ENCODE measurements at regions not wholly inside any gene's neighbourhood (a gene's known extent, or its start where the extent isn't known, plus 50 kb on each side); places are given as distances from the start of the nearest gene placed in this dataset.

DNA sequence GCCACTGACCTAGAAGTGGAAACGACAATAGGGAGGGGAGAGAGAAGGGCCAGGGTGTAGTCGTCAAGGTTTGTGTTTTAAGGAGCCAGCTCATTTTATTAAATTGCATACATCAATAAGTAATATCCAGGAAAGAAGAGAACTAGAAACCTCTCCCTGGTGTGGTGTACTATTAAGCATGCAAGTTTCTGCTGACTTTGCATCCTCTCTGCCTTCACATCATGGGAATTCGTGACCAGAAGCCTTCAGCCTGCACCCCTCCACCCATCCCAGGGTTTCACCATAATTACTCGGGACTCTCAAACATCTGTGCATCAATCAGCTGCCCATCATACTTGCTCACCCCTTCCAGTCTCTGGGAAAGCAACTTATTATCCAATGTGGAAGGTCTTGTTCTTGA lies 70.9 kb upstream of the UBE3A start:
- intact Hi-C loops (cut with micrococcal nuclease; ENCODE audit: unreplicated experiment), result loop anchor here (2.0 kb wide), 1 partner anchor 1355 kb away; no protein-coding TSS in a partner anchor

DNA sequence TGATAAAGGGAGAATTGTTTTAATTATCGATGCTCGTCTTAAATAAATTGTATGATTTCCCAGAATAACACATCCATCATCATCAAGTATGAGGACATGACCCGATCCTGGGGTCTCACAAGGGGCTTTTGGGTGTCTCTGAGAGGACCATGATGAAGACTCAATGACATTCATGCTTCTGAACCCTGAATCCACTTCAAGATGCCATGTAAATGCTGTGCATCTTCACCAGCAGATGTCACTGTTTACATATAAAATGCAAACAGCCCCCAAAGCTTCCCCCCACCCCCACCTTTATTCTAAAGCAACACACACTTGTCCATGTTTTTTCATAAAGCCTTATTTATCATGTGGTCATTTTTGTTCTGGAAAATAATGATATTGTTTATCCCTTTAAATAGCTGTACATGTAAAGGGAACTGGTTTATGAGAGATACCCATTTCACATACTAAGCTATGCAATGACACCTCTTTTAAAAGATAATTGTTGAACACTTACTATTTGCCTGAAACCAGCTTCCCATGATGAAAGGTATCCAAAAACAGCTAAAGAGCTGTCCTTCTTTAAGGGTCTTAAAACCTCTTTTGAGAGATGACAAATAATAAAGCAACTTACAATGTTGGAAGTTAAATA lies 69.7 kb upstream of the UBE3A start:
- ChIA-PET CTCF (interaction anchor here (0.6 kb wide), 3 partner anchors 181 to 473 kb away, joined by 4 to 9 read pairs (median 7); no protein-coding TSS in a partner anchor), POLR2A (ENCODE audit: low non-redundant PET) (no interaction called here)
- TF ChIP-seq, protein P1, sequence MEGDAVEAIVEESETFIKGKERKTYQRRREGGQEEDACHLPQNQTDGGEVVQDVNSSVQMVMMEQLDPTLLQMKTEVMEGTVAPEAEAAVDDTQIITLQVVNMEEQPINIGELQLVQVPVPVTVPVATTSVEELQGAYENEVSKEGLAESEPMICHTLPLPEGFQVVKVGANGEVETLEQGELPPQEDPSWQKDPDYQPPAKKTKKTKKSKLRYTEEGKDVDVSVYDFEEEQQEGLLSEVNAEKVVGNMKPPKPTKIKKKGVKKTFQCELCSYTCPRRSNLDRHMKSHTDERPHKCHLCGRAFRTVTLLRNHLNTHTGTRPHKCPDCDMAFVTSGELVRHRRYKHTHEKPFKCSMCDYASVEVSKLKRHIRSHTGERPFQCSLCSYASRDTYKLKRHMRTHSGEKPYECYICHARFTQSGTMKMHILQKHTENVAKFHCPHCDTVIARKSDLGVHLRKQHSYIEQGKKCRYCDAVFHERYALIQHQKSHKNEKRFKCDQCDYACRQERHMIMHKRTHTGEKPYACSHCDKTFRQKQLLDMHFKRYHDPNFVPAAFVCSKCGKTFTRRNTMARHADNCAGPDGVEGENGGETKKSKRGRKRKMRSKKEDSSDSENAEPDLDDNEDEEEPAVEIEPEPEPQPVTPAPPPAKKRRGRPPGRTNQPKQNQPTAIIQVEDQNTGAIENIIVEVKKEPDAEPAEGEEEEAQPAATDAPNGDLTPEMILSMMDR (conservative IDR thresholded peaks at IDR 0.05; ENCODE audit: low read depth, low read length), result peak; percentile 57
- no peak for TF ChIP-seq EZH2 (IDR thresholded peaks at IDR 0.05; ENCODE audit: borderline replicate concordance, low read depth, low read length, poor library complexity, severe bottlenecking)
- H3K36me3 ChIP-seq (ENCODE audit: insufficient read depth, low read length, poor library complexity, severe bottlenecking), result no peaks in the 10 kb centered on the region
- no peak overlapping the region for H3K27ac ChIP-seq (ENCODE audit: low read depth, low read length, poor library complexity, severe bottlenecking)
- H3K9me3 ChIP-seq (ENCODE audit: low read depth, low read length, poor library complexity, severe bottlenecking), result peaks cover 5% of the 10 kb centered on the region
- DNase-seq (ENCODE audit: low spot score), result peak; percentile 27
- H3K4me1 ChIP-seq (ENCODE audit: insufficient read depth, low read length, poor library complexity, severe bottlenecking), result no peaks in the 10 kb centered on the region
- intact Hi-C loops (cut with micrococcal nuclease; ENCODE audit: unreplicated experiment), result loop anchor here (2.0 kb wide), 1 partner anchor 1356 kb away; no protein-coding TSS in a partner anchor
- H3K27me3 ChIP-seq (replicated peaks; ENCODE audit: insufficient read depth, low read depth, low read length, poor library complexity), result no peaks in the 10 kb centered on the region
- no peak overlapping the region for H3K4me3 ChIP-seq (ENCODE audit: low read depth, low read length, poor library complexity, severe bottlenecking)
- BruUV-seq (replicated peaks), result no TSS peak

More for the DNA sequence above, 70.9 kb upstream of the UBE3A start:
- H3K36me3 ChIP-seq (ENCODE audit: insufficient read depth, low read length, poor library complexity, severe bottlenecking), result no peaks in the 10 kb centered on the region
- no peaks in the 10 kb centered on the region for H3K4me1 ChIP-seq (ENCODE audit: insufficient read depth, low read length, poor library complexity, severe bottlenecking)
- CTCF ChIA-PET, result no interaction called here
- no peak overlapping the region for H3K27ac ChIP-seq (ENCODE audit: low read depth, low read length, poor library complexity, severe bottlenecking)
- H3K4me3 ChIP-seq (ENCODE audit: low read depth, low read length, poor library complexity, severe bottlenecking), result no peak overlapping the region
- DNase-seq (ENCODE audit: low spot score), result no peak
- H3K9me3 ChIP-seq (ENCODE audit: low read depth, low read length, poor library complexity, severe bottlenecking), result peaks cover 8% of the 10 kb centered on the region
- H3K27me3 ChIP-seq (replicated peaks; ENCODE audit: insufficient read depth, low read depth, low read length, poor library complexity), result no peaks in the 10 kb centered on the region
- POLR2A ChIA-PET (ENCODE audit: low non-redundant PET), result no interaction called here
- BruUV-seq (replicated peaks), result no TSS peak
- TF ChIP-seq, protein P1 (conservative IDR thresholded peaks at IDR 0.05; ENCODE audit: low read depth, low read length), result no peak

DNA sequence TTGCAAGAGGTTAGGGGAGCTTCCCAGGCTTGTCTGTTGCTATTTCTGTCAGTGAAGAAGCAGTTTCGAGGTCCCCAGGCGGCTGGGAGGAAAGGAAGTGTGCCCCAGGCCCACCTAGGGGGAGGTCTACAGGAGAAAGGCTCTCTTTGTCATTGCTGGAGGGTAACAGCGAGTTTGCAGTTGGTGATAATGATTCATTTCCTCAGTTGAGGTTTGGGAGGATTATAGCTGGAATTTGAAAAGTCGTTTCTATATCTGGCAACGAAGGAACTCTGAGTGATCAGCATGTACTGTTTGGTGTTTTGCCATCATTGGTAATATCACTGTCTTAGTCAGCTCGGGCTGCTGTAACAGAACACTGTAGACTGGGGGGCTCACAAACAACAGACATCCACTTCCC lies 65.5 kb upstream of the UBE3A start:
- intact Hi-C loops (cut with micrococcal nuclease; ENCODE audit: unreplicated experiment), result loop anchor here (5.0 kb wide), 1 partner anchor 1862 kb away; no protein-coding TSS in a partner anchor
- ChIA-PET CTCF (no interaction called here), POLR2A (ENCODE audit: low non-redundant PET) (no interaction called here)
- H3K27ac ChIP-seq (ENCODE audit: low read depth, low read length, poor library complexity, severe bottlenecking), result no peak overlapping the region
- peak; percentile 55 for DNase-seq (ENCODE audit: low spot score)
- no peaks in the 10 kb centered on the region for H3K27me3 ChIP-seq (replicated peaks; ENCODE audit: insufficient read depth, low read depth, low read length, poor library complexity)
- peaks cover 2% of the 10 kb centered on the region for H3K9me3 ChIP-seq (ENCODE audit: low read depth, low read length, poor library complexity, severe bottlenecking)
- TF ChIP-seq EZH2 (IDR thresholded peaks at IDR 0.05; ENCODE audit: borderline replicate concordance, low read depth, low read length, poor library complexity, severe bottlenecking), result no peak
- TF ChIP-seq, protein P1 (conservative IDR thresholded peaks at IDR 0.05; ENCODE audit: low read depth, low read length), result no peak
- BruUV-seq (replicated peaks), result no TSS peak
- H3K4me3 ChIP-seq (ENCODE audit: low read depth, low read length, poor library complexity, severe bottlenecking), result no peak overlapping the region
- no peaks in the 10 kb centered on the region for H3K36me3 ChIP-seq (ENCODE audit: insufficient read depth, low read length, poor library complexity, severe bottlenecking)
- H3K4me1 ChIP-seq (ENCODE audit: insufficient read depth, low read length, poor library complexity, severe bottlenecking), result no peaks in the 10 kb centered on the region

Measured in A673 (cell line).